ENCODE measurements at regions not wholly inside any gene's neighbourhood (a gene's known extent, or its start where the extent isn't known, plus 50 kb on each side); places are given as distances from the start of the nearest gene placed in this dataset.
A peak's percentile ranks its signal among the peaks of the same experiment; 100 is the strongest.

DNA sequence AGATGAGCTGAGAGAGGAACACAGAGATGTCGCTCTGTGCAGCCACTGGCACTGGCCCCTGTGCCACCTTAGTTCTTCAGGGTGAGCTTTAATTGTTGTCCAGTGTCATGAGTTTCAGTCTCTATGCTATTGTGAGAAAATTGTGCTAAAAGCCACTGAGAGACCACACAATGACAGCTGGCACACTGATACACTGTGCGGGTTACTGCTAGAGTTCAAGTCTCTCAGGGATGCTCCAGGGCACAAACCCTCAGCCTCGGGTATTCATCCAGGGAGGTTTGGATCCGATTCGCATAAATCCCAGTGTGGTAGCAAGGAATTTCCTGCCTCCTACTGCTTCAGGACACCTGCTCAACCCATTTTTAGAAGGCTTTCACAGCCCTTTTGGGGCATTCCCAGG is 68.1 kb upstream of the EDNRB start:
- DNase-seq, result no peak

DNA sequence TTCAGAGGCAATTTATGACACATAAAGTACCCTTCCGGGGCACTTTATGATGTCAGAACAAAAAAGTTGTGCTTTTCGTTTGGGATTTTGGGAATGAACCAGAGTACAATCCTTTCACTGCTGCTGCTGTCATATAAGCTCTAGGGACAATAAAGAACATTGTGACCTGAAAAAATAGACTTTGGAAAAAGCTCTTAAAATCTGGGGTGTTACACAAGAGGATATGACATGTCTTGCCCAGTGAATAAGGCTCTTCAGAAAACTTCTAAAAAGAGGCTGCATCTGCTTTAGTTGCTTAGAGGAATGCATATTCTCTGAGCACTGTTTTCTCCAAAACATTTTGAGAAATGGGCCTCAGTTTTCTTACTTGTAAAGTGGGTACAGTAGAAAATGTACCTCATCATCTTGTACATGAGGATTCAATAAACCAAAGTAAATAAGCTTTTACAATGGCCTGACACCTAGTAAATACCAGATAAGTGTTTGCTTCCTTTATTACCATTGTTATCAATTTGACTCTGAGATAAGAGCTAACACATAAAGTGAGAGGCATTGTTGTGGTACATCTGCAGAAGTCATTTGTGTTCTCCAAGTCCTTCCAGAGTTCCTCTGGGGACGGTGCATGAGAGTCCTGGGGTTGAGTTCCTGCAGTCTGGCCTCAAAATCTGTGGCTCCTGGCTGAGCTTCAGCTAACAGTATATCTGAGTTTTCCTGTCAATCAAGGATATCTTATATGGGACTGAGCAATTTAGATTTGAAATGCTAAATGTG is 67.4 kb upstream of the EDNRB start:
- peak; percentile 23 for DNase-seq

DNA sequence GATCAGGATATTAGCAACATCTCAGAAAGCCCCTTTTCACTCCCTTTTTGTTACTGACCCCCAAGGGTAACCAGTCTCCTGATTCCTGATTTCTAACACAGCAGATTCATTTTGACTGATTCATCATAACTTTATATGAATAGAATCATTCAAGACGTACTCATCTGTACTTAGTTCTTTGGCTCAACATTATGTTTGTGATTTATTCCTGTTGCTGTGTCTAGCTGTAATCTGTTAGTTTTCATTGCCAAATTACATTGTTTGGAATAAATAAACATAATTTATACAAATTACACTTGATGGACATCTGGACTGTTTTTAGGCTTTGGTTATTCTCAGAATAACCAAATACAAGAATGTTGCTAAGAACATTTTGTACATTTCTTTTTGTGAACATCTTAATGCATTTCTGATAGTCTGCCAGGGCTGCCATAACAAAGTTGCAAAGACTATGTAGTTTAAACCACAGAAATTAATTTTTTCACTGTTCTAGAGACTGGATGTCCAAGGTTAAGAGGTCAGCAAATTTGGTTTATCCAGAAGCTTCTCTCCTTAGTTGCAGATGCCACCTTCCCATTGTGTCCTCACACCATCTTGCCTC is 62.8 kb upstream of the EDNRB start:
- DNase-seq, result no peak

DNA sequence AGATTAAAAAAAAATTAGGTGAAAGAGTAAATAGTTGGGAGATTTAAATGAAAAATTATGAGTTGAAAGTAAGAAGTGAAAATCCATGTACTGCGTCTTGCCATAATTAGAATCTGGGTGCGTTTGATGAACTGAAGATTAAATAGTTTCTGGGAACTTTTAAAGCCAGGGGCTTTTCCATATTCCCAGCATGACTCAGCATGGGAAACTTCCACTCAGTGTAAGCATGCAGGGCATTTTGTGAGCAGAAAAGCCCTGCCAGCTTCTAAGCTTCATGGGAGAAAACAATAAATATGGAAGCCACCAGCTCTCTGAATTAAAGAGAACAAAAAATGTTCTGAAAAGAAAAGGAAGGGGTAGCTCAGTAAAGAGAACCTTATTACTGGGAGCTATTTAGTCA is 62.0 kb upstream of the EDNRB start:
- DNase-seq, result peak; percentile 0

GRCh38 chr13:77979721-77980385 is 61.2 kb upstream of the EDNRB start:
- DNase-seq, result no peak

- no peak for DNase-seq
Measured at GRCh38 chr13:77975358-77976042, 56.9 kb upstream of the EDNRB start.

DNA sequence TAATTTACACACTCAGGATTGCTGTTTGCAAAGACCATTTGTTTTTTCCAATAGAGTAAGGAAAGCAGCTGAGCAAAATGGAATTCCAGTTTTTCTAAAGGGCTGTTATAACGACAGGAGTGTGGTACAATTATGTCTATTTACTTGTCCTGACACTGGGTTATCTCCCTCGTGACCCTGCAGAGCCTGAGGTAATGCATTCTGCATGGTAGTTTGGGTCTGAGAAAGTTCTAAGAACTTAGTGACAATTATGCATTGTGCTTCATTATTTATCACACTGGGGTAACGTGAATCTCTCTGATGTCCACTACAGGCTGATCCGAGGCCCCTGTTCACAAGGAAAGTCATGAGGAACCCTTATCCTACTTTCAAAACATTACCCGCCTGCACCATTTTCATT is 50.7 kb upstream of the EDNRB start:
- no peak for DNase-seq
